ENCODE measurements at regions not wholly inside any gene's neighbourhood (a gene's known extent, or its start where the extent isn't known, plus 50 kb on each side); places are given as distances from the start of the nearest gene placed in this dataset.

DNA sequence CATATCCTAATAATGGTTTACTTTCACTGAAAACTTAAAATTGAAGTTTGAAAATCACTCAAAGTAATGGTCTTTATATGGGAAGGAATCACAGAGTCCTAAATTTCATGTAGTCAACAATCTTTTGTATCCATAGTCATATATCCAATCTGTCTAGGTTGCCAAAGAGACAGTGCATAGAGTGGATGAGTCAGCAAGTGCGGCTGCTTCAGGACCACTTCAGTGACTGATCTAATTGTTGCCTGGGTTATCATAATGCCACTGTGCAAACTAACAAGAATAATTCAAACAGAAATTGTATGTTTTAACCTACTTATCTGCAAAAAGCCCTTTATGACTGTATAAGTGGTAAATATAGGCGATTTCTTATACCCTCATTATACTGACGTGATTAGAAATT, 211.3 kb upstream of the PRR16 start:
- no peak overlapping the region for H3K4me3 Mint-ChIP-seq (ENCODE audit: unreplicated experiment)
- no peaks in the 10 kb centered on the region for H3K9me3 Mint-ChIP-seq (ENCODE audit: low read depth)
- H3K27me3 Mint-ChIP-seq (ENCODE audit: low read depth): peaks cover 32% of the 10 kb centered on the region
- DNase-seq (ENCODE audit: low spot score): no peak
- H3K4me1 Mint-ChIP-seq (ENCODE audit: low read depth): no peaks in the 10 kb centered on the region
- TF ChIP-seq, protein P1, sequence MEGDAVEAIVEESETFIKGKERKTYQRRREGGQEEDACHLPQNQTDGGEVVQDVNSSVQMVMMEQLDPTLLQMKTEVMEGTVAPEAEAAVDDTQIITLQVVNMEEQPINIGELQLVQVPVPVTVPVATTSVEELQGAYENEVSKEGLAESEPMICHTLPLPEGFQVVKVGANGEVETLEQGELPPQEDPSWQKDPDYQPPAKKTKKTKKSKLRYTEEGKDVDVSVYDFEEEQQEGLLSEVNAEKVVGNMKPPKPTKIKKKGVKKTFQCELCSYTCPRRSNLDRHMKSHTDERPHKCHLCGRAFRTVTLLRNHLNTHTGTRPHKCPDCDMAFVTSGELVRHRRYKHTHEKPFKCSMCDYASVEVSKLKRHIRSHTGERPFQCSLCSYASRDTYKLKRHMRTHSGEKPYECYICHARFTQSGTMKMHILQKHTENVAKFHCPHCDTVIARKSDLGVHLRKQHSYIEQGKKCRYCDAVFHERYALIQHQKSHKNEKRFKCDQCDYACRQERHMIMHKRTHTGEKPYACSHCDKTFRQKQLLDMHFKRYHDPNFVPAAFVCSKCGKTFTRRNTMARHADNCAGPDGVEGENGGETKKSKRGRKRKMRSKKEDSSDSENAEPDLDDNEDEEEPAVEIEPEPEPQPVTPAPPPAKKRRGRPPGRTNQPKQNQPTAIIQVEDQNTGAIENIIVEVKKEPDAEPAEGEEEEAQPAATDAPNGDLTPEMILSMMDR (IDR thresholded peaks at IDR 0.05): no peak
- no peak overlapping the region for H3K27ac Mint-ChIP-seq (ENCODE audit: unreplicated experiment)
- H3K36me3 Mint-ChIP-seq (ENCODE audit: low read depth): no peaks in the 10 kb centered on the region

DNA sequence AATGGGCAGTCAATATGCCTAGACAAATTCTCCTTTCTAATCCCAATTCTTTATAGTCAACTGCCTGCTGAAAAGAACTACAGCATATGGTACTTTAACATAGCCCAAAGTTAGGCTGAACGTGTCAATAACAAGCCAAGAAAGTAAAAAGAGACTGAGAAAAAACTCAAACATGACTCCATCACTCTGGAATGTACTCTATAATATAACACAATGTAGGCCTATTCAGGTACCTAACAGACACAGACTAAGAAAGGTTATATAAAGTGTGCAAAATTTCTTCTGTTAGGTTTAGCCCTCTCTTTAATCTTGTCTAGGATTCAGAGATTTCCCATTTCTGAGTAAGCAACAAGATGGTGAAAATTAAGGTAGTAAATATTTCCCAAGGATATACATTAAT, 209.7 kb upstream of the PRR16 start:
- Mint-ChIP-seq H3K4me1 (ENCODE audit: low read depth) (no peaks in the 10 kb centered on the region), H3K27ac (ENCODE audit: unreplicated experiment) (no peak overlapping the region), H3K4me3 (ENCODE audit: unreplicated experiment) (no peak overlapping the region), H3K9me3 (ENCODE audit: low read depth) (no peaks in the 10 kb centered on the region), H3K27me3 (ENCODE audit: low read depth) (peaks cover 37% of the 10 kb centered on the region), H3K36me3 (ENCODE audit: low read depth) (no peaks in the 10 kb centered on the region)
- TF ChIP-seq, protein P1 (IDR thresholded peaks at IDR 0.05): no peak
- DNase-seq (ENCODE audit: low spot score): no peak

DNA sequence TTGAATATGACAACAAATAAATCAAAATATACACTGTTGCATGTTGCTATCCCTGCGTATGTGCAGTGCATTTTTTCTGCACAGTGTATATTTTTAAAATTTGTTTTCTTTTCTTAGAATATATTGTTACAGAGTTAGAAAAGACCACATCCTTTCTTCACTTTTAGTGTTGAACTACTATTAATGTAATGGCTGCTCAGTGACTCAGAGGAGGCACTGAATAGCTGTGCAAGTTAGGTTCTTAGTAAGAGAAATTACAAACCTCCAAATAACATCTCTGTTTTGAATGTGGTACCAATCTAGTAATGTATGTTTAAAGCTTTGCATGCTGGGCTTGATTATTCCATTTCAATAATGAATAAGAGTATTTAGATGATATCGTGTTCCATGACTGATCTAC, 208.9 kb upstream of the PRR16 start:
- DNase-seq (ENCODE audit: low spot score): no peak
- TF ChIP-seq, protein P1 (IDR thresholded peaks at IDR 0.05): no peak
- Mint-ChIP-seq H3K4me3 (ENCODE audit: unreplicated experiment) (no peak overlapping the region), H3K4me1 (ENCODE audit: low read depth) (no peaks in the 10 kb centered on the region), H3K36me3 (ENCODE audit: low read depth) (no peaks in the 10 kb centered on the region), H3K27ac (ENCODE audit: unreplicated experiment) (no peak overlapping the region), H3K27me3 (ENCODE audit: low read depth) (peaks cover 35% of the 10 kb centered on the region), H3K9me3 (ENCODE audit: low read depth) (no peaks in the 10 kb centered on the region)

DNA sequence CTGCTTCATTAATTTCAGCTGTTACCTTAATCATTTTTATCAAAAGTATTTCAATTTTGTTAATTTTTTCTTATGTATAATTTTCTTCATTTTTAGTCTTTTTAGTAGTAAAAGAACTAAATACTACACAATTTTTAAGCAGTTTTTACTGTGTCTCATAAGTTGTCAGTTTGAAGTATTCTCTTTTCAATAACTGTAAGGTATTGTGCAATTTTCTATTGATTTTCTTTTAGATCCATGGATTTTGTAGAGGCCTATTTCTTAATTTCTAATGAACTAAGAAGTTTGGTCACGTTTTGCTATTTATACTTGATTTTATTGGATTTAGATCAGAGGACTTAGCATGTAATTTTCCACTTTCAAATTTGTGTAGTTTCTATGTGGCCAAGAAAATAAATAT, 207.7 kb upstream of the PRR16 start:
- Mint-ChIP-seq H3K27me3 (ENCODE audit: low read depth) (peaks cover 40% of the 10 kb centered on the region), H3K9me3 (ENCODE audit: low read depth) (no peaks in the 10 kb centered on the region), H3K4me1 (ENCODE audit: low read depth) (no peaks in the 10 kb centered on the region), H3K27ac (ENCODE audit: unreplicated experiment) (no peak overlapping the region), H3K4me3 (ENCODE audit: unreplicated experiment) (no peak overlapping the region), H3K36me3 (ENCODE audit: low read depth) (no peaks in the 10 kb centered on the region)
- TF ChIP-seq, protein P1 (IDR thresholded peaks at IDR 0.05): no peak
- DNase-seq (ENCODE audit: low spot score): no peak

DNA sequence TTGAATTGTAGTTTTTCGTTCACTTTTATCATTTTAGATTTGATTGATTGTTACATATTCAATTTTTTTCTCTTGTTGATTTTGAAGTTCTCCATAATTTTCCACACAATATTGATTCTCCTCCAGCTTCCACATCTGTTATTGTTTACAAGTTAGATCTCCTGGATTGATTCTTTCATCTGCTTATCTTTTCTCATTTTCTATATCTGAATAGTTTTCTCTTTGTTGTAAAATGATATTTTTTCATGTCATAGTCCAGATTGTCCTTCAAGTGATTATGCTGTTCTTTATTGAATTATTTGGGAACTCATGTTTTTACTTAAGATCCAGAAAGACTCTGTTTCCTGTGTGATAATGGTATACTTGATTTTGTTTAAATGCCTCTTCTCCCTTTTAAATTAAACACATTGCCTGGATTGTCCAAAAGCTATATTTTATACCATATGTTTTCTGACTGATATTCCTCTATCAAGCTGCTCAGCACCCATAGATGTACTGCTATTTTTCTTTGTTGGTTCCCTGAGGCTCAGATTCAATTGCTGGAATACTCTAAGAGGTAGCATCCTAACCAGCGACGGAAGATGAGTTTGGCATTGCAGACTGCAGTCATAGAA, 206.6 kb upstream of the PRR16 start:
- no peaks in the 10 kb centered on the region for H3K9me3 Mint-ChIP-seq (ENCODE audit: low read depth)
- DNase-seq (ENCODE audit: low spot score): no peak
- H3K27ac Mint-ChIP-seq (ENCODE audit: unreplicated experiment): no peak overlapping the region
- H3K4me3 Mint-ChIP-seq (ENCODE audit: unreplicated experiment): no peak overlapping the region
- H3K27me3 Mint-ChIP-seq (ENCODE audit: low read depth): peaks cover 35% of the 10 kb centered on the region
- TF ChIP-seq, protein P1 (IDR thresholded peaks at IDR 0.05): no peak
- no peaks in the 10 kb centered on the region for H3K4me1 Mint-ChIP-seq (ENCODE audit: low read depth)
- H3K36me3 Mint-ChIP-seq (ENCODE audit: low read depth): no peaks in the 10 kb centered on the region

All from chondrocyte (in vitro differentiated cells).